Activated B cell treated with CpG ODN at 0.5 μM for 24 hours (primary cell): ENCODE measurements at regions not wholly inside any gene's neighbourhood (a gene's known extent, or its start where the extent isn't known, plus 50 kb on each side); places are given as distances from the start of the nearest gene placed in this dataset.

ENCODE experiments used
- ATAC-seq: fragments of 200-7000 bp; cut with Tn5 transposase; one replicate; pipeline ENCODE4 v1.10.0; 2021; ENCODE audit warnings: low read depth, mild to moderate bottlenecking, moderate library complexity
- CTCF ChIA-PET: fragments of 350-600 bp; sonication (Branson Sonifier 250); formaldehyde crosslinking; loops from one replicate; lab custom pipeline; 2021; ENCODE audit warnings: antibody characterized with exemption; lab: Charles Lee
- POLR2A ChIA-PET: fragments of 350-600 bp; sonication (Branson Sonifier 250); formaldehyde crosslinking; loops from one replicate; lab custom pipeline; 2021; ENCODE audit warnings: antibody characterized with exemption; lab: Charles Lee
- DNase-seq: peaks from one replicate; pipeline ENCODE4 v3.0.0; 2022
- H3K27ac Mint-ChIP-seq: one replicate; pipeline ENCODE4 v1.8.0; 2020; ENCODE audit warnings: mixed read lengths
- H3K27me3 Mint-ChIP-seq: one replicate; pipeline ENCODE4 v1.8.0; 2021; ENCODE audit warnings: mixed read lengths
- H3K36me3 Mint-ChIP-seq: one replicate; pipeline ENCODE4 v1.8.0; 2021; ENCODE audit warnings: low read depth, mixed read lengths
- H3K4me1 Mint-ChIP-seq: one replicate; pipeline ENCODE4 v1.8.0; 2021; ENCODE audit warnings: mixed read lengths
- H3K4me3 Mint-ChIP-seq: one replicate; pipeline ENCODE4 v1.8.0; 2020; ENCODE audit warnings: mild to moderate bottlenecking, mixed read lengths
- H3K9me3 Mint-ChIP-seq: one replicate; pipeline ENCODE4 v1.8.0; 2020; ENCODE audit warnings: mixed read lengths
- CTCF ChIP-seq: fragments of 200-600 bp; IDR thresholded peaks from one replicate; pipeline ENCODE4 v1.8.0; 2022; ENCODE audit warnings: antibody characterized with exemption, mild to moderate bottlenecking
- intact Hi-C: fragments of 100-400 bp; cut with micrococcal nuclease; formaldehyde crosslinking; loops from one replicate; pipeline ENCODE4 v1.15.1; 2024

GRCh38 chr11:69386594-69387408 is 92.8 kb downstream of the MYEOV start:
- Mint-ChIP-seq H3K27ac (no peak overlapping the region), H3K4me3 (no peak overlapping the region), H3K27me3 (peaks cover 3% of the 10 kb centered on the region), H3K9me3 (peaks cover 16% of the 10 kb centered on the region), H3K4me1 (no peaks in the 10 kb centered on the region), H3K36me3 (no peaks in the 10 kb centered on the region)
- intact Hi-C loops: no loop called here
- ChIA-PET CTCF (no interaction called here), POLR2A (no interaction called here)
- ATAC-seq (no peak), DNase-seq (peak; percentile 6)
- no peak for TF ChIP-seq CTCF

- no peaks in the 10 kb centered on the region for H3K4me1 Mint-ChIP-seq
- no peak overlapping the region for H3K27ac Mint-ChIP-seq
- H3K36me3 Mint-ChIP-seq: no peaks in the 10 kb centered on the region
- POLR2A ChIA-PET: no interaction called here
- CTCF ChIA-PET: no interaction called here
- H3K27me3 Mint-ChIP-seq: peaks cover 3% of the 10 kb centered on the region
- no peak for TF ChIP-seq CTCF
- no peak for DNase-seq
- no peak overlapping the region for H3K4me3 Mint-ChIP-seq
- no peak for ATAC-seq
- intact Hi-C loops: no loop called here
- peaks cover 16% of the 10 kb centered on the region for H3K9me3 Mint-ChIP-seq
These were observed 93.5 kb downstream of the MYEOV start for GRCh38 chr11:69387409-69387885.

- Mint-ChIP-seq H3K27ac (no peak overlapping the region), H3K9me3 (peaks cover 16% of the 10 kb centered on the region), H3K4me1 (no peaks in the 10 kb centered on the region), H3K36me3 (no peaks in the 10 kb centered on the region), H3K27me3 (peaks cover 5% of the 10 kb centered on the region), H3K4me3 (no peak overlapping the region)
- intact Hi-C loops: no loop called here
- ATAC-seq (no peak), DNase-seq (no peak)
- ChIA-PET POLR2A (no interaction called here), CTCF (no interaction called here)
- no peak for TF ChIP-seq CTCF
These were observed 93.3 kb upstream of the LINC01488 start for GRCh38 chr11:69388210-69388609.

- no peak overlapping the region for H3K4me3 Mint-ChIP-seq
- ChIA-PET CTCF (no interaction called here), POLR2A (no interaction called here)
- ATAC-seq (no peak), DNase-seq (no peak)
- no peaks in the 10 kb centered on the region for H3K4me1 Mint-ChIP-seq
- peaks cover 5% of the 10 kb centered on the region for H3K27me3 Mint-ChIP-seq
- no peak overlapping the region for H3K27ac Mint-ChIP-seq
- no peaks in the 10 kb centered on the region for H3K36me3 Mint-ChIP-seq
- intact Hi-C loops: no loop called here
- TF ChIP-seq CTCF: no peak
- H3K9me3 Mint-ChIP-seq: peaks cover 16% of the 10 kb centered on the region
These were observed 92.8 kb upstream of the LINC01488 start for GRCh38 chr11:69388661-69389060.

GRCh38 chr11:69390561-69390960 is 90.9 kb upstream of the LINC01488 start:
- Mint-ChIP-seq H3K4me3 (no peak overlapping the region), H3K27me3 (peaks cover 5% of the 10 kb centered on the region), H3K9me3 (peaks cover 16% of the 10 kb centered on the region), H3K36me3 (no peaks in the 10 kb centered on the region), H3K4me1 (no peaks in the 10 kb centered on the region), H3K27ac (no peak overlapping the region)
- intact Hi-C loops: no loop called here
- POLR2A ChIA-PET: no interaction called here
- TF ChIP-seq CTCF: no peak
- peak; percentile 7 for DNase-seq
- CTCF ChIA-PET: no interaction called here
- ATAC-seq: no peak
